ENCODE measurements at regions not wholly inside any gene's neighbourhood (a gene's known extent, or its start where the extent isn't known, plus 50 kb on each side); places are given as distances from the start of the nearest gene placed in this dataset.

DNA sequence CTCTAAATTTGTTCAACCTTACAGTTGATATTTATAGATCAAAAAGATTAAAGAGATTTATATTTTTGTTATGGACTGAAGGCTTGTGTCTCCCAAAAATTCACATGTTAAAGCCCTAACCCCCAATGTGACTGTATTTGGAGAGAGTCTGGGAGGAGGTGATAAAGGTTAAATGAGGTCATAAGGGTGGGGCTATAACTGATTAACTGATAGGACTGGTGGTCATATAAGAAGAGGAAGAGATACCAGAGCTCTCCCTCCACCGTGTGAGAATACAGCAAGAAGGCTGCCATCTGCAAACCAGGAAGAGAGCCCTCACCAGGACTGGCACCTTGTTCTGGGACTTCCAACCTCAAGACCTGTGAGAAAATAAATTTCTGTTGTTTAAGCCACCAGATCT lies 264.3 kb downstream of the ENC1 start:
- no peak for DNase-seq (ENCODE audit: low read depth)

- DNase-seq (ENCODE audit: low read depth): no peak
These were observed 265.3 kb downstream of the ENC1 start for GRCh38 chr5:74375271-74375670.

- no peak for DNase-seq (ENCODE audit: low read depth)
These were observed 265.9 kb downstream of the ENC1 start for GRCh38 chr5:74374656-74375055.

GRCh38 chr5:74373076-74373475 lies 267.5 kb downstream of the ENC1 start:
- DNase-seq (ENCODE audit: low read depth): no peak

- no peak for DNase-seq (ENCODE audit: low read depth)
These were observed 267.9 kb downstream of the ENC1 start for GRCh38 chr5:74372502-74373064.

DNA sequence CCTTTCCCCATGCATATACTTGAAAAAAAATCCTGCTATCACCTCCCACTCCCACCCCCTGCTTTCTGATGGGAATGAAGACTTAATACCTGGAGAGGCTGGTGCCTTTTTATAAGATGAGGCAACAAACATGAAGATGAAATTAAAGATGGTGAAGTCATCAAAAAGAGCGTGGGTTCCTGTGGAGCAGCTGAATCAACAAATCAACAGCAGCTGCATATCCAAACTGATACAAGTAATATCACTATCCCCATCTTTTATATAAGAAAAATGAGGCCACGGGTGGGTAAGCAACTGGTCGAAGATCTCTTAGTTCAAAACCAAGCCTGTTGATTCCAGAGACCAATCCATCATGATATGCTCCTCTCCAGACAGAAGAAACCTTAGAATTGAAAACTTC lies 268.5 kb downstream of the ENC1 start:
- no peak for DNase-seq (ENCODE audit: low read depth)

DNA sequence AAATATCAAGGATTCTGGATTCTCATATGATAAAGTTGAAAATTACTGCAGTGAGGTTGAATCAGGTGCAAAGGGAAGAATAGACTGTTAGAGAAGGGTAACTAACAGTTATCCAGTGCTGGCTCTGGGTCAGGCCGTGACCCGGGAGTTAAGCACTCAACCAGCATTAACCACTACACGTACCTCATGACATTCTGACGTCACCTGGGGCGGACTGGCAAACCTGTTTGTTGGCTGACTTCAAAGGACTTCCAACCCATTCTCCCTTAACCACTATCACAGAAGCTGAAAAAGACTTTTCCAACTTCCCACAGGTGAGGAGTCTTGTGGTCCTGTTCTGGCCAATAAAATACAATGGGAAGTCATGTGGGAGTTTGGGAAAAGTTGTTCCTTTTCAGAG lies 268.9 kb downstream of the ENC1 start:
- no peak for DNase-seq (ENCODE audit: low read depth)

- no peak for DNase-seq (ENCODE audit: low read depth)
These were observed 270.4 kb downstream of the ENC1 start for GRCh38 chr5:74370168-74370567.

DNA sequence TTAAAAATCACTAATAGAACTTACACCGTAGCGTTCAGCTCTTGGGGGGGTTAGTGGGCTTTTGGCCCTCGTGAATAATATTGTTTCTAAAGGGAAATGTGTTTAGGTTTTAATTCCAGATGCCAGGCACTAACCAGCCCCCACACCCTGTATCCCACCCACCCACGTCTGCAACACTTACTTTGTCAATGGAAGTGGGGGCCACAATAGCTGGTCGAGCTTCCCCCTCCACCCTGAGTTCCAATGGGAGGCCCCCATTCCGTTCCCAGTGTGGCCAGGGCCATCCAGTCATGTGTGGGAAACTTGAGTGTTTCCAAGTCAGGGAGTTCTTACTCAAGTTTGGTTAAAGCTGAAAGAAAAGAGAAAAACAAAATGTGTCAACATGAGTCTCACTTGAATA lies 271.4 kb downstream of the ENC1 start:
- DNase-seq (ENCODE audit: low read depth): no peak

DNA sequence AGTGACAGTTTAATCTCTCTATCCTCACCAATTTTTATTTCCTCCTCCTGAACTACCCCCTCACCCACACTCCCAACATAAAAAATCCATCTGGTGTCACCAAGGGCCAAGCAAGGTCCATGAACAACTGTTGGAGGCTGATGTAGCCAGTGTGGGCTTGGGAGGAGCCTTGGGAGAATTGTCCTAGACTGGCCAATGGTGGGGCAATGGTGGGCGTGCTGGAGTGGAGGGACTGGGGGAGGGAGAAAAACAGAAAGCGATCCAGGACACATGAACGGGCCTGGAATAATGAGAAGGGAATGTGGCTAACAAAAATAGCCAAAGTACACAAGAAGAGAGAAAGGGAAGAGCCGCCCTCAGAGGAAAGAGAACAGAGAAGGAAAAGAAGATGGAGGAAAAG lies 272.6 kb downstream of the ENC1 start:
- DNase-seq (ENCODE audit: low read depth): no peak

GRCh38 chr5:74367241-74367733 lies 273.2 kb downstream of the ENC1 start:
- DNase-seq (ENCODE audit: low read depth): peak; percentile 22

GRCh38 chr5:74365723-74366122 lies 274.8 kb downstream of the ENC1 start:
- DNase-seq (ENCODE audit: low read depth): no peak

DNA sequence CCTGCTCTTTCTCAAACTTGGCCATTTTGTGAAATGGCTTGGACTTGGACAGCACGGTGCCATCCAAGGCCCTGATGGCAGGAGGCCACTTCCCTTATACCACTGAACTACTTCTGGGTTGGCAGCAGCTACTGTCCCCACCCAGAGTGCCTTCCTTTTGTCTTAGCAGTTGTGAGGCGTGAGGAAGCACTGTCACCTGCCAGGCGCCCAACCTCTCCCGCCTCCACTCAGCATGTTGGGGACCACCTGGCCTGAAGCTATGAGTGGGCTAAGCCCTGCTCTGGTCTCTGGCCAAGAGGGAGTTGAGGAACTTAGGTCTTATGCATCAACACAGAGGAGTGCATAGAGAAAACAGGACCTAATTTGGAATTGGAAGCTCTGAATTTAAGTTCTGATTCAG lies 276.0 kb downstream of the ENC1 start:
- no peak for DNase-seq (ENCODE audit: low read depth)

- DNase-seq (ENCODE audit: low read depth): no peak
These were observed 276.8 kb downstream of the ENC1 start for GRCh38 chr5:74363603-74364205.

GRCh38 chr5:74361406-74362358 lies 278.8 kb downstream of the ENC1 start:
- DNase-seq (ENCODE audit: low read depth): no peak

GRCh38 chr5:74360535-74361210 lies 279.9 kb downstream of the ENC1 start:
- DNase-seq (ENCODE audit: low read depth): no peak

GRCh38 chr5:74357827-74358226 lies 282.7 kb downstream of the ENC1 start:
- no peak for DNase-seq (ENCODE audit: low read depth)

- DNase-seq (ENCODE audit: low read depth): no peak
These were observed 284.4 kb downstream of the ENC1 start for GRCh38 chr5:74356009-74356695.

DNA sequence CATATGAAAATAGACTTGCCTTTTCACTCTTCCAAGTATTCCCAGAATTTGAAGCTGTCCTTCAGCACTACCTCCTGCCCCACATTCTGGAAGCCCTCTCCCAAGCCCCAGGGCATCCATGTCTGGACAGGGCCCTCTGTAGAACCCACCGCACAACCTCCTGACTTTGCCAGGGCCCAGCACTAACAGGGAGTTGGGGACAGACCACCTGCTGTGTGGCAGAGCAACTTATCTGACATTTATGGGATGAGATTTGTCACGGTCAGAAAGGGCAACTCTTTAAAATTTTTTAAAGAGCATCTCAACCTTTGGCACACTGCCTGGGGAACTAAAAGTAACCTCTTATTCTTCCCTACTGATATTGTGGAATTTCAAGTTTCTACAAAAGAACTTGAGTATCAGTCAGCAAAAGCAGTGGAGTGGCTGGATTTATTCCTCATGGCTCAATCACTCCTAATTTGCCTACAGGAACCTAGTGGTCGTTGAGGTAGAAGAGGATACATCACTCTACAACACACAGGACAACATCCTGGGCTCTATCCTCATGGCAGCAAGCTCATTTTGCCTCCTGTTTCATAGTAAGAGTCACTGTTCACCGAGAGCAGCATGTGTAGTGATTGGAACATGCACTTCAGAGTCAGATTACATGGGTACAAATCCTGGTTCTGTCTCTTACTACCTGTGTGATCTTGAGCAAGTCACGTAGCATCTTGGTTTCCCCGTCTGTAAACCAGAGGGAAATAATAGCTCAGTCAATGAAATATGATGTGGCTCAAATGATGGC lies 285.3 kb downstream of the ENC1 start:
- DNase-seq (ENCODE audit: low read depth): no peak

- no peak for DNase-seq (ENCODE audit: low read depth)
These were observed 288.3 kb downstream of the ENC1 start for GRCh38 chr5:74352256-74352655.
